AG04450 (cell line): ENCODE measurements at regions not wholly inside any gene's neighbourhood (a gene's known extent, or its start where the extent isn't known, plus 50 kb on each side); places are given as distances from the start of the nearest gene placed in this dataset.

Experiments
- CTCF ChIA-PET: fragments of 300-600, 350-600 bp; formaldehyde crosslinking; extraction: SDS; loops from one replicate; lab custom pipeline; 2022; ENCODE audit warnings: antibody characterized with exemption, inconsistent platforms; lab: Charles Lee
- POLR2A ChIA-PET: fragments of 350-600 bp; formaldehyde crosslinking; extraction: SDS; loops from one replicate; lab custom pipeline; 2021; ENCODE audit warnings: antibody characterized with exemption, inconsistent platforms; lab: Yijun Ruan, JAX
- DNase-seq: peaks from one replicate; pipeline ENCODE4 v3.0.0-alpha.2; 2011; ENCODE audit warnings: low read depth, low spot score
- H3K27ac ChIP-seq: one replicate; pipeline ENCODE4 v1.5.1; 2012; ENCODE audit warnings: low read depth, low read length, control low read depth
- H3K27me3 ChIP-seq: one replicate; pipeline ENCODE4 v1.6.0; 2012; ENCODE audit warnings: low read length; ENCODE audit not compliant: control insufficient read depth, insufficient read depth
- H3K4me3 ChIP-seq: 2 replicates; pipeline ENCODE4 v1.5.1; 2011; ENCODE audit warnings: mild to moderate bottlenecking, low read depth, low read length, control low read depth
- H3K9me3 ChIP-seq: 2 replicates; pipeline ENCODE4 v1.5.1; 2012; ENCODE audit warnings: low read length; ENCODE audit not compliant: control insufficient read depth, insufficient read depth
- CTCF ChIP-seq: IDR thresholded peaks from 2 replicates; pipeline ENCODE4 v1.5.1; 2011; ENCODE audit warnings: low read depth, low read length, control low read depth, inconsistent platforms

- no peak for TF ChIP-seq CTCF
- ChIA-PET CTCF (no interaction called here), POLR2A (no interaction called here)
- Histone ChIP-seq H3K4me3 (no peak overlapping the region), H3K27me3 (no peaks in the 10 kb centered on the region), H3K27ac (no peak overlapping the region), H3K9me3 (no peaks in the 10 kb centered on the region)
- DNase-seq = no peak
Observed at GRCh38 chr13:106138620-106139019, 396.8 kb downstream of the EFNB2 start.

- Histone ChIP-seq H3K27ac (no peak overlapping the region), H3K4me3 (no peak overlapping the region), H3K27me3 (no peaks in the 10 kb centered on the region), H3K9me3 (no peaks in the 10 kb centered on the region)
- peak; percentile 23 for DNase-seq
- ChIA-PET POLR2A (interaction anchor here (1.0 kb wide), 1 partner anchor 23 kb away, joined by 3 read pairs; no protein-coding TSS in a partner anchor), CTCF (no interaction called here)
- TF ChIP-seq CTCF = no peak
Observed at GRCh38 chr13:106133025-106133424, 402.4 kb downstream of the EFNB2 start.

- ChIA-PET CTCF (interaction anchor here (1.2 kb wide), 1 partner anchor 10 kb away, joined by 3 read pairs; no protein-coding TSS in a partner anchor), POLR2A (interaction anchor here (1.0 kb wide), 2 partner anchors 24 kb away, joined by 3 read pairs; no protein-coding TSS in a partner anchor)
- Histone ChIP-seq H3K27ac (no peak overlapping the region), H3K27me3 (no peaks in the 10 kb centered on the region), H3K4me3 (no peak overlapping the region), H3K9me3 (no peaks in the 10 kb centered on the region)
- no peak for TF ChIP-seq CTCF
- no peak for DNase-seq
Observed at GRCh38 chr13:106132216-106132615, 403.2 kb downstream of the EFNB2 start.

GRCh38 chr13:106129993-106130392, 405.5 kb downstream of the EFNB2 start:
- Histone ChIP-seq H3K4me3 (no peak overlapping the region), H3K27ac (no peak overlapping the region), H3K9me3 (no peaks in the 10 kb centered on the region), H3K27me3 (no peaks in the 10 kb centered on the region)
- ChIA-PET CTCF (no interaction called here), POLR2A (no interaction called here)
- TF ChIP-seq CTCF = no peak
- no peak for DNase-seq

GRCh38 chr13:106129273-106129672, 406.2 kb downstream of the EFNB2 start:
- no peak overlapping the region for H3K27ac ChIP-seq
- POLR2A ChIA-PET = no interaction called here
- H3K9me3 ChIP-seq = no peaks in the 10 kb centered on the region
- no peak for TF ChIP-seq CTCF
- no peak overlapping the region for H3K4me3 ChIP-seq
- no peaks in the 10 kb centered on the region for H3K27me3 ChIP-seq
- DNase-seq = no peak
- CTCF ChIA-PET = no interaction called here
